Esophagus muscularis mucosa (tissue), 3 donors: ENCODE measurements at regions not wholly inside any gene's neighbourhood (a gene's known extent, or its start where the extent isn't known, plus 50 kb on each side); places are given as distances from the start of the nearest gene placed in this dataset.

ENCODE experiments used
- CTCF ChIP-seq, 3 experiments: fragments of 200-600 bp in 2 of 3; fragments of 450-650 bp in 1 of 3; sonication (generic) in 2 of 3; IDR thresholded peaks; one replicate each; pipeline ENCODE4 v1.5.1; 2017 to 2019; ENCODE audit warnings: antibody characterized with exemption in 3 of 3, mild to moderate bottlenecking in 2 of 3, moderate library complexity in 1 of 3
- POLR2A ChIP-seq: fragments of 450-650 bp; IDR thresholded peaks from one replicate; pipeline ENCODE4 v1.6.1; 2017; ENCODE audit warnings: antibody characterized with exemption, moderate library complexity, mild to moderate bottlenecking, low read depth

GRCh38 chr7:1309996-1310395, 77.3 kb downstream of the UNCX start:
- TF ChIP-seq POLR2A (no peak), CTCF (IDR thresholded peaks at IDR 0.05) (no peak)
